H1 (cell line): ENCODE measurements at regions not wholly inside any gene's neighbourhood (a gene's known extent, or its start where the extent isn't known, plus 50 kb on each side); places are given as distances from the start of the nearest gene placed in this dataset.

Experiments
- ASH2L ChIP-seq: fragments of 200-600, 300-600 bp; sonication (generic); IDR thresholded peaks from one replicate; pipeline ENCODE4 v1.7.1; 2017; ENCODE audit warnings: low read length
- GABPA ChIP-seq: IDR thresholded peaks from 2 replicates; pipeline ENCODE4 v1.6.1; 2011; ENCODE audit warnings: mild to moderate bottlenecking, low read length, moderate library complexity, borderline replicate concordance; ENCODE audit not compliant: insufficient read depth
- RXRA ChIP-seq: IDR thresholded peaks from 2 replicates; pipeline ENCODE4 v1.6.1; 2011; ENCODE audit warnings: low read depth, mild to moderate bottlenecking, low read length, moderate library complexity; ENCODE audit not compliant: insufficient read depth
- TF ChIP-seq, protein P1 (sequence below): fragments of 300-600 bp; sonication (generic); IDR thresholded peaks from 2 replicates; pipeline ENCODE4 v1.7.1; 2012; ENCODE audit warnings: low read length, moderate library complexity, mild to moderate bottlenecking, inconsistent platforms; ENCODE audit not compliant: insufficient replicate concordance

DNA sequence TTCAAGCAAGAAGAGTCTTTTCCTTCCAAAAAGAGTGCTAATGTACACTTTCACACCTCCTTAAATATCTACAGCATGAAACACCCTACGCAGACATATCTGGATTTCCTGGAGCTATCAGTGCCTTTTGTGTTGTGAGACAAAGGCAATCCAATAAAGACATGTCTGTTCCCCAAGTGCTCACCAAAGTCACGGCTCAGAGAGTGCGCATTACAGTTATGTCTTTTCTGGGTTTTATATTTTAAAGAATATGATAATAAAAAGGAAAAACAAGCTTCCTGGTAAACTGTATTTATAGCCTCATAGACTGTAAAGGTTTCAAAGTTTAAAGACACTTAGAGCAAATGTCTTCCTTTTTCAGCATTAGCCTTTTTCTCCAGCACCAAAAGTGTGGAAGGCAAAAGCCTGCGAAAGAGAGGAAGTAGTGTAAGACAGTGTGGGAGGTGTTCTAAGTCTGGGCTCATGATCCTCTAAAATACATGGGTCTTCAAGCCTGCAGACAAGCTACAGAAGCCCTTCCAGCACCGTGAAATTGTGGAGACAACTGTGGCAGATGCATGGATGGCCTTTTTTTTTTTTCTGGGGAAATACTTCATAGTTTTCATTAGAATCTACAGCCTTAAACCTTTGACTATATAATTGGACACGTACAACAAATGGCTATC lies 135.0 kb upstream of the SLC35B3 start:
- no peak for TF ChIP-seq ASH2L
- no peak for TF ChIP-seq GABPA
- no peak for TF ChIP-seq RXRA
- TF ChIP-seq, protein P1, sequence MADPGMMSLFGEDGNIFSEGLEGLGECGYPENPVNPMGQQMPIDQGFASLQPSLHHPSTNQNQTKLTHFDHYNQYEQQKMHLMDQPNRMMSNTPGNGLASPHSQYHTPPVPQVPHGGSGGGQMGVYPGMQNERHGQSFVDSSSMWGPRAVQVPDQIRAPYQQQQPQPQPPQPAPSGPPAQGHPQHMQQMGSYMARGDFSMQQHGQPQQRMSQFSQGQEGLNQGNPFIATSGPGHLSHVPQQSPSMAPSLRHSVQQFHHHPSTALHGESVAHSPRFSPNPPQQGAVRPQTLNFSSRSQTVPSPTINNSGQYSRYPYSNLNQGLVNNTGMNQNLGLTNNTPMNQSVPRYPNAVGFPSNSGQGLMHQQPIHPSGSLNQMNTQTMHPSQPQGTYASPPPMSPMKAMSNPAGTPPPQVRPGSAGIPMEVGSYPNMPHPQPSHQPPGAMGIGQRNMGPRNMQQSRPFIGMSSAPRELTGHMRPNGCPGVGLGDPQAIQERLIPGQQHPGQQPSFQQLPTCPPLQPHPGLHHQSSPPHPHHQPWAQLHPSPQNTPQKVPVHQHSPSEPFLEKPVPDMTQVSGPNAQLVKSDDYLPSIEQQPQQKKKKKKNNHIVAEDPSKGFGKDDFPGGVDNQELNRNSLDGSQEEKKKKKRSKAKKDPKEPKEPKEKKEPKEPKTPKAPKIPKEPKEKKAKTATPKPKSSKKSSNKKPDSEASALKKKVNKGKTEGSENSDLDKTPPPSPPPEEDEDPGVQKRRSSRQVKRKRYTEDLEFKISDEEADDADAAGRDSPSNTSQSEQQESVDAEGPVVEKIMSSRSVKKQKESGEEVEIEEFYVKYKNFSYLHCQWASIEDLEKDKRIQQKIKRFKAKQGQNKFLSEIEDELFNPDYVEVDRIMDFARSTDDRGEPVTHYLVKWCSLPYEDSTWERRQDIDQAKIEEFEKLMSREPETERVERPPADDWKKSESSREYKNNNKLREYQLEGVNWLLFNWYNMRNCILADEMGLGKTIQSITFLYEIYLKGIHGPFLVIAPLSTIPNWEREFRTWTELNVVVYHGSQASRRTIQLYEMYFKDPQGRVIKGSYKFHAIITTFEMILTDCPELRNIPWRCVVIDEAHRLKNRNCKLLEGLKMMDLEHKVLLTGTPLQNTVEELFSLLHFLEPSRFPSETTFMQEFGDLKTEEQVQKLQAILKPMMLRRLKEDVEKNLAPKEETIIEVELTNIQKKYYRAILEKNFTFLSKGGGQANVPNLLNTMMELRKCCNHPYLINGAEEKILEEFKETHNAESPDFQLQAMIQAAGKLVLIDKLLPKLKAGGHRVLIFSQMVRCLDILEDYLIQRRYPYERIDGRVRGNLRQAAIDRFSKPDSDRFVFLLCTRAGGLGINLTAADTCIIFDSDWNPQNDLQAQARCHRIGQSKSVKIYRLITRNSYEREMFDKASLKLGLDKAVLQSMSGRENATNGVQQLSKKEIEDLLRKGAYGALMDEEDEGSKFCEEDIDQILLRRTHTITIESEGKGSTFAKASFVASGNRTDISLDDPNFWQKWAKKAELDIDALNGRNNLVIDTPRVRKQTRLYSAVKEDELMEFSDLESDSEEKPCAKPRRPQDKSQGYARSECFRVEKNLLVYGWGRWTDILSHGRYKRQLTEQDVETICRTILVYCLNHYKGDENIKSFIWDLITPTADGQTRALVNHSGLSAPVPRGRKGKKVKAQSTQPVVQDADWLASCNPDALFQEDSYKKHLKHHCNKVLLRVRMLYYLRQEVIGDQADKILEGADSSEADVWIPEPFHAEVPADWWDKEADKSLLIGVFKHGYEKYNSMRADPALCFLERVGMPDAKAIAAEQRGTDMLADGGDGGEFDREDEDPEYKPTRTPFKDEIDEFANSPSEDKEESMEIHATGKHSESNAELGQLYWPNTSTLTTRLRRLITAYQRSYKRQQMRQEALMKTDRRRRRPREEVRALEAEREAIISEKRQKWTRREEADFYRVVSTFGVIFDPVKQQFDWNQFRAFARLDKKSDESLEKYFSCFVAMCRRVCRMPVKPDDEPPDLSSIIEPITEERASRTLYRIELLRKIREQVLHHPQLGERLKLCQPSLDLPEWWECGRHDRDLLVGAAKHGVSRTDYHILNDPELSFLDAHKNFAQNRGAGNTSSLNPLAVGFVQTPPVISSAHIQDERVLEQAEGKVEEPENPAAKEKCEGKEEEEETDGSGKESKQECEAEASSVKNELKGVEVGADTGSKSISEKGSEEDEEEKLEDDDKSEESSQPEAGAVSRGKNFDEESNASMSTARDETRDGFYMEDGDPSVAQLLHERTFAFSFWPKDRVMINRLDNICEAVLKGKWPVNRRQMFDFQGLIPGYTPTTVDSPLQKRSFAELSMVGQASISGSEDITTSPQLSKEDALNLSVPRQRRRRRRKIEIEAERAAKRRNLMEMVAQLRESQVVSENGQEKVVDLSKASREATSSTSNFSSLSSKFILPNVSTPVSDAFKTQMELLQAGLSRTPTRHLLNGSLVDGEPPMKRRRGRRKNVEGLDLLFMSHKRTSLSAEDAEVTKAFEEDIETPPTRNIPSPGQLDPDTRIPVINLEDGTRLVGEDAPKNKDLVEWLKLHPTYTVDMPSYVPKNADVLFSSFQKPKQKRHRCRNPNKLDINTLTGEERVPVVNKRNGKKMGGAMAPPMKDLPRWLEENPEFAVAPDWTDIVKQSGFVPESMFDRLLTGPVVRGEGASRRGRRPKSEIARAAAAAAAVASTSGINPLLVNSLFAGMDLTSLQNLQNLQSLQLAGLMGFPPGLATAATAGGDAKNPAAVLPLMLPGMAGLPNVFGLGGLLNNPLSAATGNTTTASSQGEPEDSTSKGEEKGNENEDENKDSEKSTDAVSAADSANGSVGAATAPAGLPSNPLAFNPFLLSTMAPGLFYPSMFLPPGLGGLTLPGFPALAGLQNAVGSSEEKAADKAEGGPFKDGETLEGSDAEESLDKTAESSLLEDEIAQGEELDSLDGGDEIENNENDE: no peak
